Aorta (tissue), 5 donors: ENCODE measurements at regions not wholly inside any gene's neighbourhood (a gene's known extent, or its start where the extent isn't known, plus 50 kb on each side); places are given as distances from the start of the nearest gene placed in this dataset.

ENCODE experiments used
- ATAC-seq: fragments of 200-7000 bp; cut with Tn5 transposase; one replicate; pipeline ENCODE4 v1.9.1; 2022; ENCODE audit warnings: moderate library complexity; ENCODE audit not compliant: low FRiP score
- DNase-seq, 2 donors: peaks; one replicate each; pipeline ENCODE4 v3.0.0-alpha.2; 2020
- H3K27ac ChIP-seq, 2 donors: one replicate each; pipeline ENCODE4 v1.5.1; 2013; ENCODE audit warnings: low read length in 2 of 2, mild to moderate bottlenecking in 2 of 2, moderate library complexity in 2 of 2, control low read depth in 1 of 2, inconsistent platforms in 1 of 2, low read depth in 1 of 2
- H3K27me3 ChIP-seq, 2 donors: one replicate each; pipeline ENCODE4 v1.6.1; 2013; ENCODE audit warnings: control low read depth in 1 of 2, low read length in 1 of 2, mild to moderate bottlenecking in 1 of 2, moderate library complexity in 1 of 2; ENCODE audit not compliant: insufficient read depth in 2 of 2, control insufficient read depth in 1 of 2
- H3K36me3 ChIP-seq, 2 donors: one replicate each; pipeline ENCODE4 v1.6.1; 2013; ENCODE audit warnings: control low read depth in 1 of 2, low read length in 1 of 2, mild to moderate bottlenecking in 1 of 2; ENCODE audit not compliant: insufficient read depth in 2 of 2, control insufficient read depth in 1 of 2
- H3K4me1 ChIP-seq, 2 donors: one replicate each; pipeline ENCODE4 v1.6.1; 2013; ENCODE audit warnings: low read length in 2 of 2, control low read depth in 1 of 2, mild to moderate bottlenecking in 1 of 2, moderate library complexity in 1 of 2; ENCODE audit not compliant: insufficient read depth in 2 of 2, control insufficient read depth in 1 of 2
- H3K4me3 ChIP-seq, 2 donors: one replicate each; pipeline ENCODE4 v1.5.1; 2013; ENCODE audit warnings: low read length in 2 of 2, control low read depth in 1 of 2, mild to moderate bottlenecking in 1 of 2
- H3K9me3 ChIP-seq: one replicate; pipeline ENCODE4 v1.6.1; 2013; ENCODE audit warnings: mild to moderate bottlenecking, low read length; ENCODE audit not compliant: control insufficient read depth
- WGBS, 2 donors: extraction: QIAGEN DNeasy Blood & Tissue Kit; methylation state at CpG; one replicate each; pipeline ENCODE4 v1.1.7; 2013; 5-methylcytosine and 5-hydroxymethylcytosine counted together
- intact Hi-C, 2 donors: fragments of 100-400 bp; cut with DNase I; formaldehyde crosslinking; loops; one replicate each; pipeline versions ENCODE4 v1.14.2 to v1.15.0; 2022
- donor health status: healthy with polysubstance abuse.
- donor health status: Bipolar disorder and iron deficiency.
- donor health status: DM: no; HTN: no; CAD: no.
- donor health status: DM: no; HTN: no; CAD: no.
- donor health status: DM: yes; HTN: yes; CAD: no.

DNA sequence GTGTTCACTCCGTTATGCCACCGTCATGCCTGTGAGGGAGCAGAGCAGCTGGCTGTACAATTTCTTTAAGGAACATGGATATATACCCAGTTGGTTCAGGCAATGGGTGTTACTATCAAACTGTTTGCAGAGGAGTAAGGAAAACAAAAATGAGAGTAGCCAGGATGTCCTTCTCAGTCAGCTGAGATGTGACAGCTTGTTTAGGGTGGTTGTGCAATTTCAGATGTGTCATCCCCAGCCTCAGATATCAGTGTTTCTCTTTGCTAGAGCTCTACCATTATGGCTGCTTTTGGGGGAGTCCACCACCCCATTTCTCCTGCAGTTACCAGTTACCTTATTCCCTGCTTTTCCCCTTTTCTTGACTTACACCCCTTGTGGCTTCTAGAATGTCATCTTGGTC lies 135.2 kb upstream of the SLC24A2 start:
- no peaks in the 10 kb centered on the region for H3K4me1 ChIP-seq
- 72 to 87% methylated on average over 2 of the region's 2 CpGs for WGBS, 2 donors
- H3K27ac ChIP-seq, result no peak overlapping the region
- intact Hi-C loops, result loop anchor here in 1 of 2 donors (10.0 kb wide), 1 partner anchor 1861 kb away; no protein-coding TSS in a partner anchor
- no peak overlapping the region for H3K4me3 ChIP-seq
- DNase-seq (no peak), ATAC-seq (no peak)
- H3K9me3 ChIP-seq, result no peaks in the 10 kb centered on the region
- H3K36me3 ChIP-seq, result no peaks in the 10 kb centered on the region
- H3K27me3 ChIP-seq, result peaks cover 0 to 3% of the 10 kb centered on the region in 2 donors

DNA sequence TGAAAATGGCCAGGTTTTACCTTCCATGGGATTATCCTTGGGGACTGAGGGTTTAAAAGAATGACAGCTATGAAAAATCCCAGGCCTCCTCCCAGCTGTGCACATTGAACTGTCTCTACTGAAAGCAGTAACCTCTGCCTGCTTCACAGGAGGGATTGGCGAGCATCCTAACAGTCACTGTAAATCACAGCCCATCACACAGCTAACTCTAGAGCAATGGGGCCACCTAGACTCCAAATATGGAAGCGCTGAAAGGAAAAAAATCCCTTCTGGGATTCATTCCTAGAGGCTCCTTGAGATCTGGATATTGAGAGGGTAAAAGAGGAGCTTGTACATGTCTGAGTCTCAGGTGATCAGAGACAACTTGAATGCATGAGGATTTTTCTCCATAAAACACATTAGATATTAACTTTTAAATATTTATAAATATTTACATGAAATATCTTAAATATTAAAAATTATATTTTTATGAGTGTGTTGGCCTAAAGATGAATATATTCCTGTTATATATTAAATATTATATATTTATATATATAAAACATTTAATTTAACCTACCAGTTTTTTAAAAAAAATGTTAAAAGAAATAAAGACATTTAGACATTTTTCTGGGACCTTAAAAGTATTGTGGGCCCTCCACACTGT lies 133.8 kb upstream of the SLC24A2 start:
- 24 to 32% methylated on average over 2 of the region's 2 CpGs for WGBS, 2 donors
- ATAC-seq (no peak), DNase-seq (no peak)
- H3K4me3 ChIP-seq, result no peak overlapping the region
- peaks cover 0 to 3% of the 10 kb centered on the region in 2 donors for H3K27me3 ChIP-seq
- H3K9me3 ChIP-seq, result no peaks in the 10 kb centered on the region
- H3K36me3 ChIP-seq, result no peaks in the 10 kb centered on the region
- H3K4me1 ChIP-seq, result no peaks in the 10 kb centered on the region
- H3K27ac ChIP-seq, result no peak overlapping the region
- intact Hi-C loops, result loop anchor here in 1 of 2 donors (10.0 kb wide), 1 partner anchor 1862 kb away; no protein-coding TSS in a partner anchor

DNA sequence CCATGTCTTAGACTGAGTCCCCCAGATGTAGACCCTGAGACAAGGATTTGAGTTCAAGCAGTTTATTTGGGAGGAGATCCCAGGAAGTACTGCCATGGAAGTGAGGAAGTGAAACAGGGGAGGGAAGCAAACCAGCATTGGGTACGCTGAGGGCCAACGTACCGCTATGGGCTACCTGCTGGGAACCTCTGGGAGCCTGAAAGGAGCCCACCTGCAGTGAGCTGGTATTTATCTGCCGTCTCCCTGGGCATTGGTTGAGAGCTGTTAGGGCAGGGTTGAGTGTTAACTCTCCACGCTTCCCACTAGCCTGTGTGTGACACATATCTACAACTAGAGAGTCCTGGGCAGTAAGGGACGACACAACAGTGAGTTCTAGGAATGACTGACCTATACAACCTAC lies 131.6 kb upstream of the SLC24A2 start:
- no peaks in the 10 kb centered on the region for H3K4me1 ChIP-seq
- no peak overlapping the region for H3K27ac ChIP-seq
- no peak overlapping the region for H3K4me3 ChIP-seq
- intact Hi-C loops, result loop anchor here in 1 of 2 donors (10.0 kb wide), 1 partner anchor 1864 kb away; no protein-coding TSS in a partner anchor
- peaks cover 0 to 3% of the 10 kb centered on the region in 2 donors for H3K27me3 ChIP-seq
- ATAC-seq (no peak), DNase-seq (no peak)
- H3K9me3 ChIP-seq, result no peaks in the 10 kb centered on the region
- H3K36me3 ChIP-seq, result no peaks in the 10 kb centered on the region
- WGBS, 2 donors, result 65 to 72% methylated on average over 6 of the region's 6 CpGs

DNA sequence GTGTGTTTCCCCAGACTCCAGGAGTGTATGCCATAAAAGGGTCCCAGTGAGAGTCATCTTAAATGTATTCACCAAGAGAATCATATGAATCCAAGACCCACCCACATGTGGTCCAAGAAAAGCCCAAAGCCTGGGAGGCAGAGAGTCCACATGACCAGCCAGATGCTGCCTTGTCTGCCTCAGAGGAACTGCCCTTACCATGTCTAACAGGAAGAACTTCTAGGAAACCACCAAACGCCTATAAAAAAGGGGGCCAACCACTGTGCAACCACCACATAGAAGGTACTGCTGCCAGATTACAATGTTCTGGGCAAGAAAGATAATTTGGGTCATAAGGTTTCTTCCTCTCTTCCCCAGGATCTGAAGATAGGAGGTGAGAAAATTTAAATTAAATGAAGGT lies 129.8 kb upstream of the SLC24A2 start:
- no peak for ATAC-seq

DNA sequence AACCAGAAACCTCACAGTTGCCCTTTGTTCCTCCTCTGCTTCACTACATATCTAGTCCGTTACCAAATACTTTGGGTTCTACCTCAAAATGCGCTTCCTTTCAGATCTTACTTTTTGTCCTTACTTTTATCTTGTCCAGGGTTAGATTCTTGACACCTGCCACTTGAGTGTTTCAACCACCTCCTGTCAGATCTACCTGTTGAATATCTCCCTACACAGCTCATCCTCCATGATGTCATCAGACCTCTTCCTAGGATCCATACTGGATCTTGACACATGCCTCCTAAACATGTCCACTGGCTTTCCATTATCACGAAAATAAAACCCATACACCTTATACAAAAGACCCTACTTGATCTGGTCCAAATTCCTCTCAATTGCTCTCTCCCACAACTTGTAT lies 125.2 kb upstream of the SLC24A2 start:
- no peak for ATAC-seq
- no peaks in the 10 kb centered on the region for H3K4me1 ChIP-seq
- DNase-seq, result no peak

More for the DNA sequence above, 129.8 kb upstream of the SLC24A2 start:
- Histone ChIP-seq H3K27ac (no peak overlapping the region), H3K9me3 (no peaks in the 10 kb centered on the region), H3K4me1 (no peaks in the 10 kb centered on the region), H3K27me3 (peaks cover 0 to 3% of the 10 kb centered on the region in 2 donors), H3K4me3 (no peak overlapping the region), H3K36me3 (no peaks in the 10 kb centered on the region)
- no peak for DNase-seq
- intact Hi-C loops, result no loop called here
- WGBS, 2 donors, result 59 to 83% methylated on average over 1 of the region's 1 CpG

DNA sequence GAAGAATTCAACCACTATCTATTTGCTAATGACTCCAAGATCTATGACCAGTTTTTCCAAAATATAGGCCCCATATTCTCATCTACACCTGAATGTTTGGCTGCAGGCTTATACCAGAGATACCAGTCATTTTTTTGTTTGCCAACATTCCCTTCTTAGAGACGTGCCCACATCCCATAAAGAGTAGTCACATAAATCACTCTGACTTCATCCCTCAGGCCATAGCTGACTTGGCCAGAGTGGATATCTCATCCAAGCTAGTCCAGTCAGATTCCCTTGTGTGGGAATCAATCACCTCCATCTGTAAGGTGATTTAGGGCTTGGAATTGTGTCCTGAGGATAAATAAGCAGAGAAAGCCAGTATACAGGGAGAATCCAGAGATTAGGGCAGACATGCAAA lies 124.3 kb upstream of the SLC24A2 start:
- Histone ChIP-seq H3K27me3 (no peaks in the 10 kb centered on the region), H3K4me1 (no peaks in the 10 kb centered on the region), H3K36me3 (no peaks in the 10 kb centered on the region), H3K9me3 (no peaks in the 10 kb centered on the region), H3K27ac (no peak overlapping the region), H3K4me3 (no peak overlapping the region)
- no peak for ATAC-seq
- 13 to 16% methylated on average over 1 of the region's 1 CpG for WGBS, 2 donors
- no peak for DNase-seq
- intact Hi-C loops, result no loop called here

More for the DNA sequence above, 125.2 kb upstream of the SLC24A2 start:
- WGBS, 2 donors, result 91 to 94% methylated on average over 3 of the region's 3 CpGs
- no peaks in the 10 kb centered on the region for H3K9me3 ChIP-seq
- no peaks in the 10 kb centered on the region for H3K27me3 ChIP-seq
- no peaks in the 10 kb centered on the region for H3K36me3 ChIP-seq
- intact Hi-C loops, result no loop called here
- no peak overlapping the region for H3K27ac ChIP-seq
- H3K4me3 ChIP-seq, result no peak overlapping the region

DNA sequence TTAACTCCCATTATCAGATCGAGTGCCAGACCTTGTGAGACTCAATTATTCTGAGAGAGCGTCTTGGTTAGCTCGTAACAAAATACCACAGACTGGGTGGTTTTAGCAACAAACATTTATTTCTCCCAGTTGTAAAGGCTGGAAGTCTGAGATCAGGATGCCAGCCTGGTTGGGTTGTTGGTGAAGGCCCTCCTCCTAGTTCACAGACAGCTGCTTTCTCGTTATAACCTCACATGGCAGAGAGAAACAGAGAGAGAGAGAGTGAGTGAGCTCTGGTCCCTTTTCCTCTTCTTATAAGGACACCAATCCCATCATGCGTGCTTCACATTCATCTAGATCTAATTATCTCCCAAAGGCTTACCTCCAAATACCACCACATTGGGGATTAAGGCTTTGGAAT lies 114.2 kb upstream of the SLC24A2 start:
- no peaks in the 10 kb centered on the region for H3K4me1 ChIP-seq
- intact Hi-C loops, result no loop called here
- 59 to 76% methylated on average over 5 of the region's 5 CpGs for WGBS, 2 donors
- no peaks in the 10 kb centered on the region for H3K9me3 ChIP-seq
- DNase-seq (no peak), ATAC-seq (no peak)
- no peak overlapping the region for H3K4me3 ChIP-seq
- H3K36me3 ChIP-seq, result no peaks in the 10 kb centered on the region
- no peak overlapping the region for H3K27ac ChIP-seq
- H3K27me3 ChIP-seq, result no peaks in the 10 kb centered on the region

DNA sequence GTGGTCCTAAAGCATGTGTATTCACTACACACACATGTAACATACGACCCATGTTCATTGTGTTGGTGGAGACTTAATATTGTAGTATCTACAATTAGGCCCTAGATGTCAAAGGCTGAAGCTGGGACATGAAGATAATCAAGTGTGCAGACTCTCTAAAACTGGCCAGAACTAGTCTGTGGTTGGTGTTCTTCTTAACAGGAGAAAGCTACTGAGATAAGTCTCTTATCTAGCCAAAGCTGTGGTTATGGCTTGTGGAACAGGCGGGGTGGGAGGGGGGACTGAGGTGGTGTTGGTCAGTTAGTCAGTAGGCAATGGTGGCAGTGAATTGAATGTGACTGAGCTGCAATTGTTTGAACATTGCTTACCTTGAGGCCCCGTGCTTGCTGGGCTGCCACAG lies 112.7 kb upstream of the SLC24A2 start:
- Histone ChIP-seq H3K9me3 (no peaks in the 10 kb centered on the region), H3K36me3 (no peaks in the 10 kb centered on the region), H3K4me3 (no peak overlapping the region), H3K27ac (no peak overlapping the region), H3K4me1 (no peaks in the 10 kb centered on the region), H3K27me3 (no peaks in the 10 kb centered on the region)
- ATAC-seq (no peak), DNase-seq (no peak)
- 90% methylated on average over 3 of the region's 3 CpGs for WGBS, 2 donors
- intact Hi-C loops, result no loop called here

DNA sequence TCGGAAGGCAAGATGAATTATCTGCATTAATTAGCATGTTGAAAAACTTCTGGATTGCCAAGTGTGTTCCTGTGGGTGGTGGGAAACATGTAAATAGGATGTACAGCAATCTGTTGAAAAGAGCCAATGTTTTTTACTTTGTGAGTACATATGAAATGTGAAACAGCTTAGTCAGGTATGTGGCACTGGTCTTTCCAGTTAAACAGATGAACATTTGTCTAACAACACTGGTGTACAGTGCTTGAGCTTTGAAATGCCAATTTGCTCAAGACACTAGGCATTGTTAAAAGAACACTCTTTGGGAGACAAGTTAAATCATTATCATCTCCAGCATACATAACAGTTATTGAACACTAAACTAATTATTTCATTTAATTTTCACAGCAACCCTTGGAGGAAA lies 107.3 kb upstream of the SLC24A2 start:
- H3K27ac ChIP-seq, result no peak overlapping the region
- WGBS, 2 donors, result 81 to 92% methylated on average over 1 of the region's 1 CpG
- H3K9me3 ChIP-seq, result no peaks in the 10 kb centered on the region
- ATAC-seq (no peak), DNase-seq (no peak)
- no peaks in the 10 kb centered on the region for H3K36me3 ChIP-seq
- H3K4me3 ChIP-seq, result no peak overlapping the region
- no peaks in the 10 kb centered on the region for H3K4me1 ChIP-seq
- intact Hi-C loops, result no loop called here
- no peaks in the 10 kb centered on the region for H3K27me3 ChIP-seq
